LHCN-M2 (cell line): ENCODE measurements at regions not wholly inside any gene's neighbourhood (a gene's known extent, or its start where the extent isn't known, plus 50 kb on each side); places are given as distances from the start of the nearest gene placed in this dataset.
A peak's percentile ranks its signal among the peaks of the same experiment; 100 is the strongest.

ENCODE experiments used
- DNase-seq: peaks from one replicate; pipeline ENCODE4 v3.0.0-alpha.2; 2012; ENCODE audit warnings: low read depth

- no peak for DNase-seq
Observed at GRCh38 chr4:166491635-166492034, 618.6 kb downstream of the TLL1 start.

GRCh38 chr4:166493924-166494345 is 620.9 kb downstream of the TLL1 start:
- DNase-seq, result no peak

- DNase-seq, result no peak
Observed at GRCh38 chr4:166498546-166498945, 625.5 kb downstream of the TLL1 start.

- peak; percentile 19 for DNase-seq
Observed at GRCh38 chr4:166499820-166500219, 626.8 kb downstream of the TLL1 start.

GRCh38 chr4:166501941-166502382 is 628.9 kb downstream of the TLL1 start:
- no peak for DNase-seq

GRCh38 chr4:166502660-166503059 is 629.6 kb downstream of the TLL1 start:
- DNase-seq, result no peak

- no peak for DNase-seq
Observed at GRCh38 chr4:166506051-166506450, 633.0 kb downstream of the TLL1 start.

- no peak for DNase-seq
Observed at GRCh38 chr4:166512267-166512666, 639.2 kb downstream of the TLL1 start.

- no peak for DNase-seq
Observed at GRCh38 chr4:166518315-166518714, 645.3 kb downstream of the TLL1 start.

- no peak for DNase-seq
Observed at GRCh38 chr4:166518776-166519175, 645.7 kb downstream of the TLL1 start.

GRCh38 chr4:166519774-166520173 is 646.7 kb downstream of the TLL1 start:
- DNase-seq, result no peak

GRCh38 chr4:166527500-166527899 is 654.5 kb downstream of the TLL1 start:
- peak; percentile 38 for DNase-seq

- no peak for DNase-seq
Observed at GRCh38 chr4:166531703-166532102, 658.7 kb downstream of the TLL1 start.

- DNase-seq, result no peak
Observed at GRCh38 chr4:166535865-166536264, 662.8 kb downstream of the TLL1 start.

GRCh38 chr4:166538491-166539005 is 665.5 kb downstream of the TLL1 start:
- DNase-seq, result peak; percentile 3

- no peak for DNase-seq
Observed at GRCh38 chr4:166546009-166546408, 673.0 kb downstream of the TLL1 start.

GRCh38 chr4:166577639-166578038 is 656.7 kb downstream of the SPOCK3 start:
- no peak for DNase-seq

- DNase-seq, result no peak
Observed at GRCh38 chr4:166585491-166585890, 648.8 kb downstream of the SPOCK3 start.

GRCh38 chr4:166594326-166594946 is 639.9 kb downstream of the SPOCK3 start:
- DNase-seq, result peak; percentile 49

- DNase-seq, result no peak
Observed at GRCh38 chr4:166600264-166600663, 634.0 kb downstream of the SPOCK3 start.

- no peak for DNase-seq
Observed at GRCh38 chr4:166602068-166602467, 632.2 kb downstream of the SPOCK3 start.

GRCh38 chr4:166622425-166622977 is 611.8 kb downstream of the SPOCK3 start:
- DNase-seq, result peak; percentile 6

- no peak for DNase-seq
Observed at GRCh38 chr4:166625018-166625637, 609.2 kb downstream of the SPOCK3 start.
